ENCODE measurements at regions not wholly inside any gene's neighbourhood (a gene's known extent, or its start where the extent isn't known, plus 50 kb on each side); places are given as distances from the start of the nearest gene placed in this dataset.

- Mint-ChIP-seq H3K27ac (no peak overlapping the region), H3K9me3 (no peaks in the 10 kb centered on the region), H3K27me3 (peaks cover 4% of the 10 kb centered on the region), H3K4me3 (no peak overlapping the region), H3K4me1 (no peaks in the 10 kb centered on the region), H3K36me3 (no peaks in the 10 kb centered on the region)
Observed at GRCh38 chr6:71584712-71585436, 296.3 kb downstream of the OGFRL1 start.

GRCh38 chr6:71585472-71585871 is 296.9 kb downstream of the OGFRL1 start:
- Mint-ChIP-seq H3K27ac (no peak overlapping the region), H3K4me1 (no peaks in the 10 kb centered on the region), H3K4me3 (no peak overlapping the region), H3K27me3 (peaks cover 4% of the 10 kb centered on the region), H3K36me3 (no peaks in the 10 kb centered on the region), H3K9me3 (no peaks in the 10 kb centered on the region)

- H3K9me3 Mint-ChIP-seq, result no peaks in the 10 kb centered on the region
- no peak overlapping the region for H3K27ac Mint-ChIP-seq
- peaks cover 4% of the 10 kb centered on the region for H3K27me3 Mint-ChIP-seq
- H3K36me3 Mint-ChIP-seq, result no peaks in the 10 kb centered on the region
- H3K4me3 Mint-ChIP-seq, result no peak overlapping the region
- no peaks in the 10 kb centered on the region for H3K4me1 Mint-ChIP-seq
Observed at GRCh38 chr6:71588490-71588889, 297.9 kb upstream of the RIMS1 start.

- Mint-ChIP-seq H3K4me1 (no peaks in the 10 kb centered on the region), H3K36me3 (no peaks in the 10 kb centered on the region), H3K9me3 (no peaks in the 10 kb centered on the region), H3K27me3 (peaks cover 4% of the 10 kb centered on the region), H3K27ac (no peak overlapping the region), H3K4me3 (no peak overlapping the region)
Observed at GRCh38 chr6:71589254-71589653, 297.1 kb upstream of the RIMS1 start.

GRCh38 chr6:71592643-71593042 is 293.7 kb upstream of the RIMS1 start:
- Mint-ChIP-seq H3K4me1 (no peaks in the 10 kb centered on the region), H3K9me3 (no peaks in the 10 kb centered on the region), H3K27me3 (peaks cover 4% of the 10 kb centered on the region), H3K36me3 (no peaks in the 10 kb centered on the region), H3K27ac (no peak overlapping the region), H3K4me3 (no peak overlapping the region)

GRCh38 chr6:71599359-71599758 is 287.0 kb upstream of the RIMS1 start:
- H3K4me3 Mint-ChIP-seq, result no peak overlapping the region
- H3K27me3 Mint-ChIP-seq, result peaks cover 1% of the 10 kb centered on the region
- no peaks in the 10 kb centered on the region for H3K9me3 Mint-ChIP-seq

GRCh38 chr6:71602385-71603007 is 283.9 kb upstream of the RIMS1 start:
- Mint-ChIP-seq H3K27ac (no peak overlapping the region), H3K9me3 (no peaks in the 10 kb centered on the region), H3K36me3 (no peaks in the 10 kb centered on the region), H3K27me3 (peaks cover 1% of the 10 kb centered on the region), H3K4me3 (no peak overlapping the region), H3K4me1 (no peaks in the 10 kb centered on the region)

More at GRCh38 chr6:71599359-71599758, 287.0 kb upstream of the RIMS1 start:
- H3K27ac Mint-ChIP-seq, result no peak overlapping the region
- no peaks in the 10 kb centered on the region for H3K36me3 Mint-ChIP-seq
- no peaks in the 10 kb centered on the region for H3K4me1 Mint-ChIP-seq

GRCh38 chr6:71603021-71603420 is 283.3 kb upstream of the RIMS1 start:
- H3K4me3 Mint-ChIP-seq, result no peak overlapping the region
- no peak overlapping the region for H3K27ac Mint-ChIP-seq
- no peaks in the 10 kb centered on the region for H3K4me1 Mint-ChIP-seq
- peaks cover 1% of the 10 kb centered on the region for H3K27me3 Mint-ChIP-seq
- no peaks in the 10 kb centered on the region for H3K9me3 Mint-ChIP-seq
- H3K36me3 Mint-ChIP-seq, result no peaks in the 10 kb centered on the region

- no peaks in the 10 kb centered on the region for H3K36me3 Mint-ChIP-seq
- H3K4me1 Mint-ChIP-seq, result no peaks in the 10 kb centered on the region
- no peaks in the 10 kb centered on the region for H3K9me3 Mint-ChIP-seq
- no peak overlapping the region for H3K27ac Mint-ChIP-seq
- peaks cover 1% of the 10 kb centered on the region for H3K27me3 Mint-ChIP-seq
- no peak overlapping the region for H3K4me3 Mint-ChIP-seq
Observed at GRCh38 chr6:71608646-71609045, 277.7 kb upstream of the RIMS1 start.

- H3K27me3 Mint-ChIP-seq, result no peaks in the 10 kb centered on the region
- peaks cover 0 to 2% (median 0%) of the 10 kb centered on the region in 3 donors for H3K4me1 Mint-ChIP-seq
- H3K4me3 Mint-ChIP-seq, result no peak overlapping the region
- no peak overlapping the region for H3K27ac Mint-ChIP-seq
- H3K9me3 Mint-ChIP-seq, result peaks cover 0 to 6% (median 5%) of the 10 kb centered on the region in 3 donors
- H3K36me3 Mint-ChIP-seq, result no peaks in the 10 kb centered on the region
Observed at GRCh38 chr6:71619836-71620235, 266.5 kb upstream of the RIMS1 start.

GRCh38 chr6:71621918-71622519 is 264.3 kb upstream of the RIMS1 start:
- Mint-ChIP-seq H3K9me3 (peaks cover 2 to 9% (median 7%) of the 10 kb centered on the region in 3 donors), H3K27me3 (no peaks in the 10 kb centered on the region), H3K4me3 (no peak overlapping the region), H3K36me3 (no peaks in the 10 kb centered on the region), H3K4me1 (peaks cover 0 to 2% (median 0%) of the 10 kb centered on the region in 3 donors), H3K27ac (no peak overlapping the region)

GRCh38 chr6:71642120-71642519 is 244.2 kb upstream of the RIMS1 start:
- Mint-ChIP-seq H3K4me1 (no peaks in the 10 kb centered on the region), H3K27ac (no peak overlapping the region), H3K27me3 (no peaks in the 10 kb centered on the region), H3K9me3 (peaks cover 0 to 4% (median 3%) of the 10 kb centered on the region in 3 donors), H3K4me3 (no peak overlapping the region), H3K36me3 (no peaks in the 10 kb centered on the region)

GRCh38 chr6:71642793-71643192 is 243.6 kb upstream of the RIMS1 start:
- Mint-ChIP-seq H3K4me3 (no peak overlapping the region), H3K9me3 (peaks cover 0 to 4% (median 3%) of the 10 kb centered on the region in 3 donors), H3K27me3 (no peaks in the 10 kb centered on the region), H3K36me3 (no peaks in the 10 kb centered on the region), H3K27ac (no peak overlapping the region), H3K4me1 (no peaks in the 10 kb centered on the region)

GRCh38 chr6:71645299-71645698 is 241.1 kb upstream of the RIMS1 start:
- Mint-ChIP-seq H3K9me3 (peaks cover 0 to 3% (median 2%) of the 10 kb centered on the region in 3 donors), H3K27me3 (no peaks in the 10 kb centered on the region), H3K27ac (no peak overlapping the region), H3K4me3 (no peak overlapping the region), H3K36me3 (no peaks in the 10 kb centered on the region), H3K4me1 (no peaks in the 10 kb centered on the region)

- Mint-ChIP-seq H3K4me3 (no peak overlapping the region), H3K4me1 (no peaks in the 10 kb centered on the region), H3K36me3 (no peaks in the 10 kb centered on the region), H3K27ac (no peak overlapping the region), H3K9me3 (peaks cover 0 to 3% (median 2%) of the 10 kb centered on the region in 3 donors), H3K27me3 (no peaks in the 10 kb centered on the region)
Observed at GRCh38 chr6:71649915-71650314, 236.4 kb upstream of the RIMS1 start.

GRCh38 chr6:71651636-71652035 is 234.7 kb upstream of the RIMS1 start:
- Mint-ChIP-seq H3K4me3 (no peak overlapping the region), H3K27ac (no peak overlapping the region), H3K4me1 (no peaks in the 10 kb centered on the region), H3K27me3 (no peaks in the 10 kb centered on the region), H3K9me3 (peaks cover 0 to 3% (median 2%) of the 10 kb centered on the region in 3 donors), H3K36me3 (no peaks in the 10 kb centered on the region)
